ENCODE measurements at regions not wholly inside any gene's neighbourhood (a gene's known extent, or its start where the extent isn't known, plus 50 kb on each side); places are given as distances from the start of the nearest gene placed in this dataset.
A peak's percentile ranks its signal among the peaks of the same experiment; 100 is the strongest.

DNA sequence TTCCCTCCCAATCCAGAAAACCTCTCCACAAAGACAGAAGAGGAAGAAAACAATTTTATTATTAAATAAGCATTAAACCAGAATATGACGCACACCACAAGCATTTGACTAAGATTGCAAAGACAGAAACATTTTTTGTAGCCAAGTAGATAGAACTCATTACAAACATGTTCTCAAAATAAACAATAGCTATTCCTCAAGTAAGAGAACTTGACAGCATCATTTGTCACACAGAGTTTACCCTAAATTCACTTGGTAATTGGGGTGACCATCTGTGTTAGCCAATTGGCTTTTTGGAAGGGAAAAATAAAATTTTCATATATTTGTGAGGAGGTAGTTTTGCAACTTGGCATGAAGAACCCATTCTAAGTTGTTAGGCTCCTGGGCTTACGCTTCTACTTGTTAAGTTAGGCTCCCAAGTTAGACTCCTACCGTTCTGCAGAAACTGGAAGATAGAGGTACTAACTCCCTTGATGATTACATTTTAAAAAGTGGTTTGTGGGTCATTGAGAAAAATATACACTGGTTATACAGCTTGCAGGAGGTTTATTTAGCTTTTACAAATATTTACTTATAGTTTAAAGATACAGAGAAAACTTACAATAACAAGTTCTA, 618.6 kb upstream of the CNTNAP2 start:
- H3K9ac ChIP-seq (ENCODE audit: insufficient read depth in 1 of 2, low read length in 2 of 2) = no peak overlapping the region
- ATAC-seq (ENCODE audit: insufficient read depth, low FRiP score) (no peak), DNase-seq (peak in 1 of 3 donors; percentile 39)
- 74 to 78% methylated on average over 3 of the region's 3 CpGs for WGBS, 2 donors
- TF ChIP-seq, protein P1, sequence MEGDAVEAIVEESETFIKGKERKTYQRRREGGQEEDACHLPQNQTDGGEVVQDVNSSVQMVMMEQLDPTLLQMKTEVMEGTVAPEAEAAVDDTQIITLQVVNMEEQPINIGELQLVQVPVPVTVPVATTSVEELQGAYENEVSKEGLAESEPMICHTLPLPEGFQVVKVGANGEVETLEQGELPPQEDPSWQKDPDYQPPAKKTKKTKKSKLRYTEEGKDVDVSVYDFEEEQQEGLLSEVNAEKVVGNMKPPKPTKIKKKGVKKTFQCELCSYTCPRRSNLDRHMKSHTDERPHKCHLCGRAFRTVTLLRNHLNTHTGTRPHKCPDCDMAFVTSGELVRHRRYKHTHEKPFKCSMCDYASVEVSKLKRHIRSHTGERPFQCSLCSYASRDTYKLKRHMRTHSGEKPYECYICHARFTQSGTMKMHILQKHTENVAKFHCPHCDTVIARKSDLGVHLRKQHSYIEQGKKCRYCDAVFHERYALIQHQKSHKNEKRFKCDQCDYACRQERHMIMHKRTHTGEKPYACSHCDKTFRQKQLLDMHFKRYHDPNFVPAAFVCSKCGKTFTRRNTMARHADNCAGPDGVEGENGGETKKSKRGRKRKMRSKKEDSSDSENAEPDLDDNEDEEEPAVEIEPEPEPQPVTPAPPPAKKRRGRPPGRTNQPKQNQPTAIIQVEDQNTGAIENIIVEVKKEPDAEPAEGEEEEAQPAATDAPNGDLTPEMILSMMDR (IDR thresholded peaks at IDR 0.05; ENCODE audit: control extremely low read depth, extremely low read depth) = no peak
- H3K36me3 ChIP-seq (ENCODE audit: control insufficient read depth in 4 of 4, insufficient read depth in 4 of 4, low read length in 4 of 4) = no peaks in the 10 kb centered on the region
- no peak overlapping the region for H3K27ac ChIP-seq (ENCODE audit: low read depth in 1 of 2, low read length in 1 of 2)
- no peaks in the 10 kb centered on the region for H3K27me3 ChIP-seq (ENCODE audit: control insufficient read depth in 3 of 3, insufficient read depth in 3 of 3, low read length in 2 of 3)
- no peak overlapping the region for H3K4me3 ChIP-seq
- H3K9me3 ChIP-seq (ENCODE audit: control insufficient read depth in 4 of 4, insufficient read depth in 3 of 4, low read length in 3 of 4) = no peaks in the 10 kb centered on the region
- peaks cover 0 to 3% (median 0%) of the 10 kb centered on the region in 5 donors for H3K4me1 ChIP-seq (ENCODE audit: control insufficient read depth in 5 of 5, insufficient read depth in 5 of 5, low read length in 5 of 5)

DNA sequence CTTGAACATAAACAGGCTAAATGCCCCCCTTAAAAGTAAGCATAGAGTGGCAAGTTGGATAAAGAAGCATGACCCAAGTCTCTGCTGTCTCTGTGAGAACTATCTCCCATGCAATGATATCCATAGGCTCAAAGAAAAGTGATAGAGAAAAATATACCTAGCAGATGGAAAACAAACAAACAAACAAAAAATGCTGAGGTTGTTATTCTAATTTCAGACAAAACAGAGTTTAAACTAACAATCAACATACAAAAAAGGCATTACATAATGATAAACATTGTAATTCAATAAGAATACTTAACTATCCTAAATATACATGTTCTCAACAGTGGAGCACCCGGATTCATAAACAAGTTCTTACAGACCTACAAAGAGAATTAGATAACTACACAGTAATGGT, 626.2 kb upstream of the CNTNAP2 start:
- DNase-seq (no peak), ATAC-seq (ENCODE audit: insufficient read depth, low FRiP score) (no peak)
- no peak overlapping the region for H3K27ac ChIP-seq (ENCODE audit: low read depth in 1 of 2, low read length in 1 of 2)
- H3K27me3 ChIP-seq (ENCODE audit: control insufficient read depth in 3 of 3, insufficient read depth in 3 of 3, low read length in 2 of 3) = no peaks in the 10 kb centered on the region
- H3K9me3 ChIP-seq (ENCODE audit: control insufficient read depth in 4 of 4, insufficient read depth in 3 of 4, low read length in 3 of 4) = peaks cover 0 to 10% (median 3%) of the 10 kb centered on the region in 4 donors
- H3K4me3 ChIP-seq = no peak overlapping the region
- no peak overlapping the region for H3K9ac ChIP-seq (ENCODE audit: insufficient read depth in 1 of 2, low read length in 2 of 2)
- H3K4me1 ChIP-seq (ENCODE audit: control insufficient read depth in 5 of 5, insufficient read depth in 5 of 5, low read length in 5 of 5) = no peaks in the 10 kb centered on the region
- WGBS, 2 donors = 75 to 97% methylated on average over 1 of the region's 1 CpG
- TF ChIP-seq, protein P1 (IDR thresholded peaks at IDR 0.05; ENCODE audit: control extremely low read depth, extremely low read depth) = no peak
- H3K36me3 ChIP-seq (ENCODE audit: control insufficient read depth in 4 of 4, insufficient read depth in 4 of 4, low read length in 4 of 4) = no peaks in the 10 kb centered on the region

DNA sequence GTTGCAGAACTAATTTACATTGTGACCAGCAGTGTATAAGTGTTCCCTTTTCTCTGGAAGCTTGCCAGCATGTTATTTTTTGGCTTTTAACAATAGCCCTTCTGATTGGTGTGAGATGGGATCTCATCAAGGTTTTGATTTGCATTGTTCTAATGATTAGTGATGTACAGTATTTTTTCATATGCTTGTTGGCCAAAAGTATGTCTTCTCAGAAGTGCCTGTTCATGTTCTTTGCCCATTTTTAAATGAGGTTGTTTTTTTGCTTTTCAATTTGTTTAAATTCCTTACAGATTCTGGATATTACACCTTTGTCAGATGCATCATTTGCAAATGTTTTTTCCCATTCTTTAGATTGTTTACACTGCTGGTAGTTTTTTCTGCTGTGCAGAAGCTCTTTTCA, 627.0 kb upstream of the CNTNAP2 start:
- Histone ChIP-seq H3K4me1 (ENCODE audit: control insufficient read depth in 5 of 5, insufficient read depth in 5 of 5, low read length in 5 of 5) (no peaks in the 10 kb centered on the region), H3K9ac (ENCODE audit: insufficient read depth in 1 of 2, low read length in 2 of 2) (no peak overlapping the region), H3K27me3 (ENCODE audit: control insufficient read depth in 3 of 3, insufficient read depth in 3 of 3, low read length in 2 of 3) (no peaks in the 10 kb centered on the region), H3K36me3 (ENCODE audit: control insufficient read depth in 4 of 4, insufficient read depth in 4 of 4, low read length in 4 of 4) (no peaks in the 10 kb centered on the region), H3K27ac (ENCODE audit: low read depth in 1 of 2, low read length in 1 of 2) (no peak overlapping the region), H3K4me3 (no peak overlapping the region), H3K9me3 (ENCODE audit: control insufficient read depth in 4 of 4, insufficient read depth in 3 of 4, low read length in 3 of 4) (peaks cover 0 to 10% (median 3%) of the 10 kb centered on the region in 4 donors)
- ATAC-seq (ENCODE audit: insufficient read depth, low FRiP score) = no peak
- TF ChIP-seq, protein P1 (IDR thresholded peaks at IDR 0.05; ENCODE audit: control extremely low read depth, extremely low read depth) = no peak
- DNase-seq = peak in 1 of 3 donors; percentile 5

DNA sequence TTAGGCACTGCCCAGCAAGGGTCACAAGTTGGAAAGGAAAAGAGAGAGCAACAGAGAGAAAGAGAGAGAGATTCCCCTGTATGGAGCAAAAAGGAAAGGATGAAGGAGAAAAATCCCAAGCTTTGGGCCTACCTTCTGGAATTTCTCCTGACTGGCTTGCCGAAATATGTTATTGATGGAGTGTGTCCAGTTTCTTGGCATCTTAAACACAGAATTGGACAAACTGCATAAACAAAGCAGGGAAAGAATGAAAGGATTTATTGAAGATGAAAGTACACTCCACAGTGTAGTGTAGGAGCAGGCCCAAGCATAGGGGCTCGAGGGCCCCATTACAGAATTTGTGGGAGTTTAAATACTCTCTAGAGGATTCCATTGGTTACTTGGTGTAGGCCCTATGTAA, 627.8 kb upstream of the CNTNAP2 start:
- DNase-seq = peak in 2 of 3 donors; percentile 84 to 89
- Histone ChIP-seq H3K9ac (ENCODE audit: insufficient read depth in 1 of 2, low read length in 2 of 2) (no peak overlapping the region), H3K4me1 (ENCODE audit: control insufficient read depth in 5 of 5, insufficient read depth in 5 of 5, low read length in 5 of 5) (no peaks in the 10 kb centered on the region), H3K9me3 (ENCODE audit: control insufficient read depth in 4 of 4, insufficient read depth in 3 of 4, low read length in 3 of 4) (peaks cover 0 to 10% (median 3%) of the 10 kb centered on the region in 4 donors), H3K27me3 (ENCODE audit: control insufficient read depth in 3 of 3, insufficient read depth in 3 of 3, low read length in 2 of 3) (no peaks in the 10 kb centered on the region), H3K27ac (ENCODE audit: low read depth in 1 of 2, low read length in 1 of 2) (no peak overlapping the region), H3K36me3 (ENCODE audit: control insufficient read depth in 4 of 4, insufficient read depth in 4 of 4, low read length in 4 of 4) (no peaks in the 10 kb centered on the region), H3K4me3 (no peak overlapping the region)
- no peak for ATAC-seq (ENCODE audit: insufficient read depth, low FRiP score)
- TF ChIP-seq, protein P1 (IDR thresholded peaks at IDR 0.05; ENCODE audit: control extremely low read depth, extremely low read depth) = no peak
- WGBS, 2 donors = 13 to 22% methylated on average over 2 of the region's 2 CpGs

Data from lung (tissue), 11 donors.